COLO668 (cell line): ENCODE measurements at regions not wholly inside any gene's neighbourhood (a gene's known extent, or its start where the extent isn't known, plus 50 kb on each side); places are given as distances from the start of the nearest gene placed in this dataset.
"Not testable (repeated sequence)": the region's sequence is repeated elsewhere in the genome, so short reads cannot be mapped to it uniquely, and the experiment has no call there.

ENCODE experiments used
- DNase-seq: peaks from one replicate; lab custom pipeline; 2025; ENCODE audit not compliant: unreplicated experiment; lab: John Stamatoyannopoulos, UW

DNA sequence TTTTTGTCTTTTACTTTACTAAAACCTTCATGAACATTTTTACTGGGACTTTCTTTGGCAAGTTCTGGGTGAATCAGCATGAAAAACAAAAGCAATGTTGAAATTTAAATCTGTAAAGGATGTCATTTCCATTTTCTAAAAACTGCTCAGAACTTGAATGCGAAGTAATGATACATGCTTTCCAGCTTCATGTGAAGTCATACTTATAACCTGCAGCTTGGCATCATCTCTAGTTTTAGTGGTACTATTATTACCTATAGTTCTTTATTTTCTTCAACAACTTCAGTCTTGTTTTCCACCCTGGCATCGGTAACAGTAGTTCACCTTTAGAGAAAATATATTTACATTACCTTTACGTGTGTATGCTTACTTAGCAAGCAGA is 421.4 kb upstream of the DIPK2B start:
- no peak for DNase-seq

DNA sequence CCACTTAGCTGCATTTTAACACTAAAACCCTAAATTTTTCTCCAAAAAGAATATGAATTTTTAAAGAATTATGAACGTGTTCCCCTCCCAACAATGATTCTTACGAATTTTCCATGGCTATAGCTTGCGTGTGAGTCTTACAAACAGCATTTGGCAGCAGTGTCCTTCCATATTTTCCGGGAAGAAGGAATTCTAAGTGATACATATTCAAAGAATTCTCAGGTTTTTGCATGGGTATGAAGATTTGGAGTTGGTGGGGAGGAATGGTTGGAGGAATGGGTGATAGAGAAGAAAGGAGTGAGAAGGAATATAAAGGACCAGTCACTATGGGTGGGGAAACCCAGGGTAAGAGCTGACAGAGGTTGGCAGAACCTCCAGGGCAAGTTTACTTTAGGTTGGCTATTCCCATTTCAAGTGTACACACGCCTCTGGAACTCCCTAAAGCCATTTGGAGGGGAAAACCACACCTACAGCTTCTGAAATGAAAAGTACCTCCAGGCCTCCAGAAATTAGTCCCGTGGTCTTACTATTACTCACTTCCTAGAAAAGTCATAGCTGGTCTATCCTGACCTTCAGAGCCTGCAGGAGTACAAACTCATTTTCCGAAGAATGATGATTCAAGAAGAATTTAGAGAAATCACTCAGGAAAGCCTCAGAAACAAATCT is 420.8 kb upstream of the DIPK2B start:
- no peak for DNase-seq

DNA sequence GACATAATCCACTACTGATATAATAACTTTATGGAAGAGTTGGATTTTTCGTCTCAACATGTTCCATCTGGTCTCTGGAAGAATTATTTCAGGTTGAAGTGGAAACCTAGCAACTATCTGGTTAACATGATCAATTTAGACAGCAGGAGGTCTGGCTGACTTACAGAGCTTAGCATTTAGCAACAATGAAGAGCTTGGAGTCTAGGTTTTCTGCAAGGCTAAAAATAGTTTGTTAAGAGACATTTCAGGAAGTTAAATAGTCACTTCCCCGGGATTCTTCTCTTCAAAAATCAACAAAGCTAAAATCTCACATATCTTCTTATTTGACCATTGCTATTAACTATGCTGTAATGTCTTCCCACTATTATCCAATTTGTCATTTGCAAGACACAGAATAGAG is 418.6 kb upstream of the DIPK2B start:
- no peak for DNase-seq

DNA sequence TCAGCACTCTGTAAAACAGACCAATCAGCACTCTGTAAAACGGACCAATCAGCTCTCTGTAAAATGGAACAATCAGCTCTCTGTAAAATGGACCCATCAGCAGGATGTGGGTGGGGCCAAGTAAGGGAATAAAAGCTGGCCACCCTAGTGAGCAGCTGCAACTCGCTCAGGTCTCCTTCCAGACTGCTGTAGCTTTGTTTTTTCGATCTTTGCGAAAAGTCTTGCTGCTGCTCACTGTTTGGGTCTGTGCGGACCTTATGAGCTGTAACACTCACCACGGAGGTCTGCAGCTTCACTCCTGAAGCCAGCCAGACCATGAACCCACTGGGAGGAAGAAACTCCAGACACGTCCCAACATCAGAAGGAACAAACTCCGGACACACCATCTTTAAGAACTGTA is 414.9 kb upstream of the DIPK2B start:
- DNase-seq: not testable (repeated sequence)

DNA sequence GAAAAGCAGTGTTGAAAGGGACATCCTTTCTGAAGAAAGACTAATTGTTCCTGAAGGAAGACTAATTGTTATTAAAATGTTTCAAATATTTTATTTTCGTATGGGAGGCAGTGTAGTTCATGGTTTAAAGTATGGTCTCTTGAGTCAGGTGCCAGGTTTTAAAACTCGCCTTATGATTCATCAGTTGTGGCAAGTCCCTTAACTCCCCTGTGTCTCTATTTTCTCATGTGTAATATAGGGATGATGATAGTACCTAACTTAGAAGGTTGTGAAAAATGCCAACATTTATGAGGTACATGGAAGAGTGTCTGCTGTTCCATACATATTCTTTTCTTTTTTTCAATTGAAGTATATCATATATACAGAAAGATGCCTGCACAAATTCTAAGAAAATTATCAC is 414.2 kb upstream of the DIPK2B start:
- DNase-seq: no peak

DNA sequence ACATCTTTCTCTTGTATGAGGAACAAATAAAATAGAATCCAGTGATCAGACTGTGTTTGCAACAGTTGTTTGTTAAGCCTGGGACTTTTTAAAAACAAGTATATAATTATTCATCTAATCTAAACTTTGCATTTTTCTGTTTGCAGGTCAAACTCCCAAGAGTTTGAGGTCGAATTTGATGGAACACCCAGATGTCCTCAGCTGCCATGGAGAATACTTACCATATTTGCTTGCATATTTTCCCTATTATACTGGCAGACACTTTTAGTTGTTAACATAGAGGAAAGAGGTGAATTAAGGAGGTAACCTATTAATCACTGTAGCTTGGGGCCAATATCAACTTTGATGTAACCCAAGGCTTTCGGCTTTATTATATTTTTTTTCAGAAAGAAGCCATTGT is 401.5 kb upstream of the DIPK2B start:
- no peak for DNase-seq

DNA sequence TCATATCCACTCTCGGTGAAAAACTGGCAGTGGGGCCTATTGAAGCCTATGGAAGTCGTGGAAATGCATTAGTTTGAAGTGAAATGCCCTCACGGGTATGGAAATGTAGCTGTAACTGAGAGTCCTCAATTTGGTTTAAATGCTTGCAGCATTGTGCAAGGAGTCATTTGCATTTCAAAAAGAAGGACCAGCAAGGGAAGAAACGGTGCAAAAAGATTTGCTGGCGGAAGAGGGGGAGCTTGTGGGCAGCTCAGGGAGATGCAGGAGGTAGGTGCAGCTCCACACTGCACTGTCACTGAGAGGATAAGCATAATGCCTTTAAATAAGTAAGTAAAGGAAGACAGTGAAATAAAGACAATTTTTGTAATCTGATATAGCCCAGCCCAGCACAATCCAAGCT is 400.4 kb upstream of the DIPK2B start:
- no peak for DNase-seq

DNA sequence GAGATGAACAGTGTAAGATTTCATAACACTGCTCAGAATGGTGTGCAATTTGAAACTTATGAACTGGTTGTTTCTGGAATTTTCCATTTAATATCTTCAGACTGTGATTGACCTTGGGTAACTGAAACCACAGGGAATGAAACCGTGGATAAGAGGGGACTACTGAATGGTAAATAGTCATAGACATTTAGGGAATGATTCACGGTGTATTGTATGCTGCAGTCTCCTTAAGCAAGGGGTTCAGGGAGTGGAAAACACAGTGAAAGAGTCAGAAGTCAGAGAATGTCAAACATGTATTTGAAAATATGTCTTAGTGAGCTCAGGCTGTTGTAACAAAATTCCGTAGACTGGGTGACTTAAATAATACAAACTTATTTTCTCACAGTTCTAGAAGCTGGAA is 398.2 kb upstream of the DIPK2B start:
- DNase-seq: no peak

DNA sequence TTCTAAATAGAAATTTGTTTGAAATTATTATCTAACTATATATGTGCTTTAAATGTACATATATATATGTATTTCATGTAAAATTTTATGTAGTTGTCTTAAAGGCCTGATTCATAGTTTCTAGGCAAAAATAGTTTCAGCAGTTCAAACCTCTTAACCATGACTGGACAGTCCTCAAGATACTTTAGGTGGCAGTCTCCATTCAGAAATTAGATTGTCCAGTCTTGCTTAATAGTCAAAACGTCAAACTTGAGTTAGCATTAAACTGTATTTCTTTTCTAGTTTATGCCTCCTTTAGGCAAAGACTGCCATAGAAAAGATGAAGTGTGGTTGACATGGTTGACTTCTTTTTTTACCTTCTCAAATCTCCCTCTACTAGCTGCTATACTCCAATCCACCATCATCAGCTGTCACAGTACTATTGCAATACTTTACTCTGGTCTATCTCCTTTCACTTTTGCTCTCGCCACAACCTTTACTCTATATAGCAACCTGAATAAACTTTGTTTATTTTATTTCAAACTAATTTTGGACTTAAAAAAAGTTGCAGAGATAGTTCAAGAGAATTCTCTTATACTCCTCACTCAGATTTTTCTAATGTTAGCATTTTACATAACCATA is 395.6 kb upstream of the DIPK2B start:
- no peak for DNase-seq

DNA sequence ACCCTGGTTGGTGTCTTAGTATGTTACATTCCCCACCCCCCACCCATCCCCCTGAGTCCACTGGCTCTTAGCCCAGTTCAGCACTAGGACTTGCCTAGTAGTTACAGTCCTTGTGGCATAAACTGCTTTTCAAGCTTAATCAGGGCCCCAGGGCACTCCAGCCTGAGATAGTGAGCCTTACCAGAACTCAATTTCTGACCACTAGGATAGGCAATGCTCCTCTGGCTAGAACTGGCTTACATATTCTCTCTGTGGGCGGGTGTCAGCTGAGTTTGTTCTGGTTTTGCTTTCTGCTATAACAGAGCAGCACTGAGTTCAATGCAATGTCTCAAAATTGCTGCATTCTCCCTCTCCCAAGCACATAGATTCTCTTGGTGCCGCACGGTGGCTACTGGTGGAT is 391.4 kb upstream of the DIPK2B start:
- no peak for DNase-seq

DNA sequence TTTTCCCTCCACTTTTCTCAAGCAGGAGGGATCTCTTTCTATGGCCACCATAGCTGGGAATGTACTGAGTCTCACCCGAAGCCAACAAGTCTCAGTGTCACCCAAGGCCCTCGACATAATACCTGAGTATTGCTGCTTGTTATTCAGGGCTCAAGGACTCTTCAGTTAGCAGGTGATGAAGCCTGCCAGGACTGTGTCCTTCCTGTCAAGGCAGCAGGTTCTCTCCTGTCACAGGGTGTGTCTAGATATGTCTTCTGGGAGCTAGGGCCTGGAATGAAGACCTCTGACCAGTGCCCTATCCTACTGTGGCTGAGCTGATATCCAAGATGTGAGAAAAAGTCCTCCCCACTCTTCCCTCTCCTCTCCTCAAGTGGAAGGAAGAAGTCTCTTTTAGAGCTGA is 391.0 kb upstream of the DIPK2B start:
- DNase-seq: no peak

DNA sequence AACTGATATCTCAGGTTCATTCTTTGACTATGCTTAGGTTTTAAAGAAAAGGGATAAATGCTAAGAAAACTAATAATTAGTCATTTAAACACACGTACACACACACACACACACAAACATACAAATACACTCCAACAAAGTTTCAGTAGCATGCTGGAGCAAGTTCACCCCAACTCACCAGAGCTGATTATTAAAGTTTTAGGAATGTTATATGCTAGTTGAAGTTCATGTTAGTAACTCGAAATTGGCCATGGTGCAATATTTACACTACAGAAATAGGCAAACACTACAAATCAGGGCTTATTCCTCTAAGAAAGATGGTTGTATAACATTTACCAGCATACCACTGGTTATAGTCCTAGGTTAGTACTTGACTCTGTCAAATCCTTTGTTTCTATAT is 384.0 kb upstream of the DIPK2B start:
- no peak for DNase-seq

DNA sequence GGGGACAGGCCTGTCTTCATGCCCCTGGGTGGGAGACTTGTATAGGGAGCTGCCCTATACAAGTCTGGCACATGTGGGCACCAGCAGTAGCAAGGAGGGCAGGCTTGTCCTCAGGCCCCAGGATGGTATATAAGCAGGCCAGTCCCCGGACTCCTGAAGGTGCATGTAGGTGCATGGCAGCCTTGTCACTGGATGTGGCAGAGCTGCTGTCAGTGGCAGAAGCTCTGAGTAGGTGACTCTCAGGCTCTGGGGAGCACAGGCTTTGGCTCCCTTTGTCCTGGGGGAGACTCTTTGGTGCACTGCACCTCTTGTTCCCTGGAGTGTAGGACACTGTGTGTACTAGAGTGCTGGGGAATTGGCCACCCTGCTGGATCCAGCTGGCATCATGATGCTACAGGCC is 376.7 kb upstream of the DIPK2B start:
- no peak for DNase-seq

DNA sequence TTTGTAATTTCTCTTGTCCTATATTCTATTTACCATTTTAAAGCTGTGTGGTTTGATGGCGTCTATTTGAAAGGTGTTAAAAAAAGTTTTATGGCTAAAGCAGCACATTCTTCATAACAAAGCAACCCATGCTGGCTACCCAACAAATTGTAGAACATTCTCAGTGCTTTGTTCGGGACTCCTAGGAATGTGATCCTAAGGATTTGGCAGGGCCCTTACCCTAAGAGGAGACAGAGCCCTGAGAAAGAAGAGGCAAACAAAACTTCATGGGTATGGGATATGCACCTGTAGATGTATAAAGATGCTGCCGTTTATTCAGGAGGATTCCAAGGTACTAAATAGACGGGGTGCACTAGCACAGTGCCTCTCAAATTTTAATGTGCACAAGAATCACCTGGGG is 370.8 kb upstream of the DIPK2B start:
- DNase-seq: no peak

DNA sequence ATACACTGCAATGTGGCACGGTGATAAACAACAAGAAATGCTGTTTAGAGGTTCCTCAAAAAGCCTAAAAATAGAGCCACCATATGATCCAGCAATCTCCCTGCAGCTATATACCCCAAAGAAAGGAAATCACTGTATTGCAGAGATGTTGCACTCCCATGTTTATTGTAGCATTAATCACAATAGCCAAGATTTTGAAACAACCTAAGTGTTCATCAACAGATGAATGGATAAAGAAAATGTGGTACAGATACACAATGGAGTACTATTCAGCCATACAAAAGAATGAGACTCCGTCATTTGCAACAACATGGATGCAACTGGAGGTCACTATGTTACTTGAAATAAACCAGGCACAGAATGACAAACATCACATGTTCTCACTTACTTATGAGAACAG is 365.8 kb upstream of the DIPK2B start:
- no peak for DNase-seq

DNA sequence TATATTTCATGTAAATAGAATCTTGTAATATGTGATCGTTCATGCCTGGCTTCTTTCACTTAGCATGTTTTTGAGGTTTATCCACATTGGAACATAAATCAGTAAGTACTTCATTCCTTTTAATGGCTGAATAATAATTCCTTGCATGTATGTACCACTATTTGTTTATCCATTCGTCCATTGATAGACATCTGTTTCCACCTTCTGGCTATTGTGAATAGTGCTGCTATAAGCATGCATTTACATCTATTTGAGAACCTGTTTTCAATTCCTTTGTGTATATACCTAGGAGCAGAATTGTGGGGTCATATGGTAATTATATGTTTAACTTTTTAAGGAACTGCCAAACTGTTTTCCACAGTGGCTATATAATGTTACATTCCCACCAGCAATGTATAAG is 356.7 kb upstream of the DIPK2B start:
- DNase-seq: no peak

DNA sequence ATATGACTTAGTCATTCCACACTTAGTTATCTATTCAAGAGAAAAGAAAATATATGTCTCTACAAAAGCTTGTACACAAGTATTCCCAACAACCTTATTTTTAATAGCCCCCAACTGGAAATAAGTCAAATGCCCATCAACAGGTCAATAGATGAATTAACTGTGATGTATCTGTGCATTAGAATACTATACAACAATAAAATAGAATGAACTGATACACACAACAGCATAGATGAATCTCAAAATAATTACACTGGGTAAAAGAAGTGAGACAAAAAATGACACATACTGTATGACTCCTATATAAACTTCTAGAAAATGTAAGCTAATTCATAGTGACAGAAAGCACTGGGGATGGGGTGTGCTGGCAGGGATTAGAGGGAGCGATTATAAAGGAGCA is 354.1 kb upstream of the DIPK2B start:
- DNase-seq: no peak

DNA sequence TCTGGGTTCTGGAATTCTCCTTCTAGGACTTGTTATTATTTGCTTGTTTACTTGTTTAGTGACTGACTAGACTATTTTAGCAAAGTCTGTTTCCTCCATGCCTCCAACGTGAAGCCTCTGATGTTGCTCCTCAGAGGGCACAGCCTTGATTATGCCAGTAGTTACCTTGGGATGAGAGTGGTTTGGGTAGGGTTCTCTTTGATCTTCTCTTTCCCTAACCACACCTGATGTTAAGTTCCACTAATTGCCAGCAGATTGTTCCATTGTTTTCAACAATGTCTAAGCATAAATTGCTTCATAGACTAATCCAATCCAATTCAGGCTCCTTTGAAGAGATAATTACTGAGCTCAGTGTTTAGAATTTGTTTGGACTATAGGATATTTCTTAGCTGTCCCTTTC is 352.7 kb upstream of the DIPK2B start:
- DNase-seq: no peak

DNA sequence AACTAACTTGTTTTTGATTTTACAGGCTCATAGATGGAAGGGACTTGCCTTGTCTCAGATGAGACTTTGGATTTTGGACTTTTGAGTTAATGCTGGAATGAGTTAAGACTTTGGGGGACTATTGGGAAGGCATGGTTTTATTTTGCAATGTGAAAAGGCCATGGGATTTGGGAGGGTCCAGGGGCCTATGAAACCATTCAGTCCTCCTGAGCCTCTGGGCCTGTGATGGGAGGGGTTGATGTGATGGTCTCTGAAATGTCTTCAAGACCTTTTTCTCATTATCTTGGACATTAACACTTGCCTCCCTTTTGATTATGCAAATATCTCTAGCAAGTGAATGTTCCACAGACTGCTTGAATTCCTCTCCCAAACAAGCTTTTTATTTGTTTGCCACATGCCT is 346.0 kb upstream of the DIPK2B start:
- DNase-seq: not testable (repeated sequence)

DNA sequence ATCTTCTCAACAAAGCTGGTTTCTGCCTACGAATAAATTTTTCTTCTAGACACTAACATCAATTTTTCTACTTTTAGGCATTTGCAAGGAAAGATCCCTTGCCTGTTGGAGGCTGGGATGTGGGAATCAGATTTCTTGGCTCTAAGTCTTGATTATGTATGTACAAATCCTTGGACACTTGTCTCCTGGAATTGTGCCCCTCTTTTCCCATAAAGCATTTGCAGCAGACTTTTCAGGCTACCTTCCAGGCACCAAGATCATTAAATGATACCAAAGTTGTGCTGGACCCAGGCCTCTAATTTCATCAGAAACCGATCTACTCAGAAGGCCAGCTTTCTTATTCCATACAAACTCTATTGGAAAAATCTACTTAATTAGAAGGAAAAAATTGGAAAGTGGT is 339.5 kb upstream of the DIPK2B start:
- DNase-seq: no peak

DNA sequence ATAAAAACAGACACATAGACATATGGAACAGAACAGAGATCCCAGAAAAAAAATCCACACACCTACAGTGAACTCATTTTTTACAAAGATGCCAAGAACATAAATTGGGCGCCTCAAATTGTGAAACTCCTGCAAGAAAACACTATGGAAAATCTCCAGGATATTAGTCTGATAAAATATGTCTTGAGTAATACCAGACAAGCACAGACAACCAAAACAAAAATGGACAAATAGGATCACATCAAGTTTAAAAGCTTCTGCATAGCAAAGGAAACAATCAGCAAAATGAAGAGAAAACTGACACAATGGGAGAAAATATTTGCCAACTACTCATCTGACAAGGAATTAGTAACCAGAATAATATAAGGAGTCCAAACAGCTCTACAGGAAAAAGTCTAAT is 337.3 kb upstream of the DIPK2B start:
- DNase-seq: no peak

DNA sequence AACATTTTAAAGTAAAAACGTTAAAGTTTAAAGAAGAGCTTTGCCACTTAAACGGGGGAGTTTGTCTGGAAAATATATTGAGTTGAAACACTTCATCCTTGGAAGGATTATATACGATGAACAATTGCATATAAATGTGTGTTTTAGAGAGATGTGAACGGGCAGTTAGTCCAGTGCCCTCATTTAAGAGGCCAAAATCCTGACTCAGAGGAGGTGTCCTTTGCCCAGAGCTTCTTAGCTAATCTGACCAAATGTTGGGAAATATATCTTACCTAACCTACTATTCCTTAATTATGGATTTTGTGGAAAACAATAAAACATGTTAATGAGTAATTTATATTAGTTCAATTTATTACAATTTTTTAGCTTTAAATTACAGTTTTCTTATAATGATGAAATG is 327.2 kb upstream of the DIPK2B start:
- DNase-seq: no peak

DNA sequence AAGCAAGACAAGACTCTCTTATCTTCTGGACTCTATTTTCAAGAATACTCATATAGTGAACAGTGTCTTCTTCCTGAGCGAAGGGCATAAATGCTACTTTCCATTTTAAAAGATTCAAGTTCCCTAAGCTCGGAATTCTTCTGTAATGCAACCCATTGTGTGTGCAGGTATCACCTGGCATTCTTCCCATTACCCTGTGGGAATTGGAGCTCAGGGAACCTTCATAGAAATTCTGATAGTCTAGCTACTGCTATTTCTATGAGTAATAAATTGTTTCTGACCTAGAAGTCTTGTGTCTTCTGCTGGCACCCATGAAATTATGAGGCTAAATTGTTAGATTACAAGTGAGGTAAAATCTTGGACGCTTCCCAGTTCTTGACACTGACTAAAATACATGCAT is 324.1 kb upstream of the DIPK2B start:
- no peak for DNase-seq
